H9 (cell line): ENCODE measurements at regions not wholly inside any gene's neighbourhood (a gene's known extent, or its start where the extent isn't known, plus 50 kb on each side); places are given as distances from the start of the nearest gene placed in this dataset.

Experiments
- DNase-seq: peaks from one replicate; pipeline ENCODE4 v3.0.0-alpha.2; 2017
- H2AFZ ChIP-seq: one replicate; pipeline ENCODE4 v1.6.1; 2013; ENCODE audit warnings: mild to moderate bottlenecking, low read length, control low read depth, moderate library complexity
- H2AK5ac ChIP-seq: 2 replicates; pipeline ENCODE4 v1.6.1; 2013; ENCODE audit warnings: low read length, control low read depth, mixed read lengths; ENCODE audit not compliant: insufficient read length
- H2BK120ac ChIP-seq: one replicate; pipeline ENCODE4 v1.6.1; 2013; ENCODE audit warnings: low read depth, mild to moderate bottlenecking, low read length, control low read depth, inconsistent platforms; ENCODE audit not compliant: poor library complexity, severe bottlenecking
- H2BK12ac ChIP-seq: 2 replicates; pipeline ENCODE4 v1.6.1; 2013; ENCODE audit warnings: low read length, control low read depth, mixed read lengths, low read depth; ENCODE audit not compliant: insufficient read length
- H2BK15ac ChIP-seq: 2 replicates; pipeline ENCODE4 v1.6.1; 2013; ENCODE audit warnings: low read depth, low read length, control low read depth
- H2BK20ac ChIP-seq: one replicate; pipeline ENCODE4 v1.6.1; 2013; ENCODE audit warnings: low read depth, mild to moderate bottlenecking, low read length, control low read depth, inconsistent platforms; ENCODE audit not compliant: poor library complexity, severe bottlenecking
- H2BK5ac ChIP-seq: 2 replicates; pipeline ENCODE4 v1.6.1; 2013; ENCODE audit warnings: low read length, control low read depth, mixed read lengths; ENCODE audit not compliant: insufficient read length
- H3K14ac ChIP-seq: 2 replicates; pipeline ENCODE4 v1.6.1; 2013; ENCODE audit warnings: low read length, control low read depth; ENCODE audit not compliant: insufficient read depth
- H3K18ac ChIP-seq: 2 replicates; pipeline ENCODE4 v1.6.1; 2013; ENCODE audit warnings: low read depth, mild to moderate bottlenecking, mixed read lengths, low read length, control low read depth; ENCODE audit not compliant: insufficient read length
- H3K23ac ChIP-seq: 2 replicates; pipeline ENCODE4 v1.6.1; 2013; ENCODE audit warnings: low read length, control low read depth, mixed read lengths, low read depth; ENCODE audit not compliant: insufficient read length
- H3K23me2 ChIP-seq: 2 replicates; pipeline ENCODE4 v1.6.1; 2013; ENCODE audit warnings: low read depth, mild to moderate bottlenecking, mixed read lengths, low read length, control low read depth; ENCODE audit not compliant: insufficient read length, poor library complexity, severe bottlenecking
- H3K27ac ChIP-seq: 2 replicates; pipeline ENCODE4 v1.5.1; 2013; ENCODE audit warnings: low read length, control low read depth, mixed read lengths, low read depth; ENCODE audit not compliant: insufficient read length
- H3K27me3 ChIP-seq: 2 replicates; pipeline ENCODE4 v1.6.1; 2013; ENCODE audit warnings: low read length, control low read depth, inconsistent platforms; ENCODE audit not compliant: insufficient read depth
- H3K4ac ChIP-seq: 2 replicates; pipeline ENCODE4 v1.6.1; 2013; ENCODE audit warnings: low read depth, mild to moderate bottlenecking, control low read depth, inconsistent platforms, low read length, moderate library complexity
- H3K4me1 ChIP-seq: 2 replicates; pipeline ENCODE4 v1.6.1; 2013; ENCODE audit warnings: low read length, control low read depth, inconsistent platforms; ENCODE audit not compliant: insufficient read depth
- H3K4me2 ChIP-seq: 2 replicates; pipeline ENCODE4 v1.6.1; 2013; ENCODE audit warnings: low read length, control low read depth, mixed read lengths; ENCODE audit not compliant: insufficient read length, insufficient read depth
- H3K56ac ChIP-seq: 2 replicates; pipeline ENCODE4 v1.6.1; 2013; ENCODE audit warnings: low read depth, mild to moderate bottlenecking, mixed read lengths, low read length, control low read depth; ENCODE audit not compliant: insufficient read length
- H3K79me1 ChIP-seq: 2 replicates; pipeline ENCODE4 v1.6.1; 2013; ENCODE audit warnings: low read depth, mild to moderate bottlenecking, moderate library complexity, low read length, control low read depth, inconsistent platforms; ENCODE audit not compliant: insufficient read depth, poor library complexity, severe bottlenecking
- H3K79me2 ChIP-seq: 2 replicates; pipeline ENCODE4 v1.6.1; 2013; ENCODE audit warnings: low read length, control low read depth, inconsistent platforms; ENCODE audit not compliant: insufficient read depth
- H3K9ac ChIP-seq: 2 replicates; pipeline ENCODE4 v1.6.1; 2013; ENCODE audit warnings: low read length, control low read depth, mixed read lengths; ENCODE audit not compliant: insufficient read length; ENCODE audit errors: extremely low read depth
- H3K9me3 ChIP-seq: one replicate; pipeline ENCODE4 v1.6.1; 2013; ENCODE audit warnings: low read depth, low read length, inconsistent platforms; ENCODE audit not compliant: control insufficient read depth
- H3T11ph ChIP-seq: one replicate; pipeline ENCODE4 v1.6.1; 2013; ENCODE audit warnings: mild to moderate bottlenecking, low read length, control low read depth, inconsistent platforms
- H4K20me1 ChIP-seq: one replicate; pipeline ENCODE4 v1.6.1; 2013; ENCODE audit not compliant: control insufficient read depth, insufficient read length, insufficient read depth
- H4K5ac ChIP-seq: 2 replicates; pipeline ENCODE4 v1.6.1; 2013; ENCODE audit warnings: low read depth, mild to moderate bottlenecking, mixed read lengths, low read length, control low read depth; ENCODE audit not compliant: insufficient read length
- H4K8ac ChIP-seq: replicated peaks from 2 replicates; pipeline ENCODE4 v1.6.1; 2013; ENCODE audit warnings: low read length, control low read depth, mixed read lengths, low read depth; ENCODE audit not compliant: insufficient read length
- H4K91ac ChIP-seq: 2 replicates; pipeline ENCODE4 v1.6.1; 2013; ENCODE audit warnings: low read depth, mild to moderate bottlenecking, moderate library complexity, mixed read lengths, low read length, control low read depth; ENCODE audit not compliant: insufficient read length
- H3K27ac Mint-ChIP-seq, 3 experiments: 2 replicates in 2 of 3; 3 replicates in 1 of 3; pipeline ENCODE4 v1.8.0; 2020 to 2021; ENCODE audit warnings: mixed read lengths in 3 of 3, mild to moderate bottlenecking in 1 of 3, moderate library complexity in 1 of 3
- H3K27me3 Mint-ChIP-seq: 2 replicates; pipeline ENCODE4 v1.8.0; 2021; ENCODE audit warnings: low read depth, mild to moderate bottlenecking, moderate library complexity, mixed read lengths
- H3K36me3 Mint-ChIP-seq, 3 experiments: 2 replicates in 2 of 3; 3 replicates in 1 of 3; pipeline ENCODE4 v1.8.0; 2020 to 2021; ENCODE audit warnings: low read depth in 3 of 3, mixed read lengths in 3 of 3; ENCODE audit not compliant: insufficient read depth in 1 of 3
- H3K4me1 Mint-ChIP-seq, 2 experiments: 2 replicates each; pipeline ENCODE4 v1.8.0; 2020; ENCODE audit warnings: mixed read lengths in 2 of 2
- H3K4me3 Mint-ChIP-seq, 2 experiments: 2 replicates in 1 of 2; 3 replicates in 1 of 2; pipeline ENCODE4 v1.8.0; 2020 to 2021; ENCODE audit warnings: mild to moderate bottlenecking in 2 of 2, mixed read lengths in 2 of 2, moderate library complexity in 1 of 2
- H3K9me3 Mint-ChIP-seq, 2 experiments: 2 replicates in 1 of 2; 3 replicates in 1 of 2; pipeline ENCODE4 v1.8.0; 2020; ENCODE audit warnings: mild to moderate bottlenecking in 2 of 2, mixed read lengths in 2 of 2, moderate library complexity in 1 of 2
- CTCF ChIP-seq: fragments of 200-600 bp; sonication (generic); conservative IDR thresholded peaks from 3 replicates; pipeline ENCODE4 v1.8.0; 2021; ENCODE audit warnings: antibody characterized with exemption, mild to moderate bottlenecking
- WGBS: extraction: QIAGEN DNeasy Blood & Tissue Kit; methylation state at CpG from one replicate; pipeline ENCODE4 v1.1.7; 2013; ENCODE audit warnings: missing lambda C conversion rate, low lambda C conversion rate, mixed read lengths; ENCODE audit not compliant: insufficient read length; ENCODE audit errors: extremely low coverage; 5-methylcytosine and 5-hydroxymethylcytosine counted together

- H2BK12ac ChIP-seq, result no peak overlapping the region
- no peak overlapping the region for H3T11ph ChIP-seq
- H3K9ac ChIP-seq, result no peak overlapping the region
- no peak for DNase-seq
- no peaks in the 10 kb centered on the region for H3K9me3 Mint-ChIP-seq
- H2BK20ac ChIP-seq, result no peak overlapping the region
- no peak overlapping the region for H2AFZ ChIP-seq
- no peak overlapping the region for H2AK5ac ChIP-seq
- H3K27me3 ChIP-seq, result no peaks in the 10 kb centered on the region
- H4K91ac ChIP-seq, result no peak overlapping the region
- no peaks in the 10 kb centered on the region for H3K9me3 ChIP-seq
- H3K36me3 Mint-ChIP-seq, result no peaks in the 10 kb centered on the region
- no peak for TF ChIP-seq CTCF
- no peak overlapping the region for H3K4me3 Mint-ChIP-seq
- no peak overlapping the region for H3K27ac ChIP-seq
- no peaks in the 10 kb centered on the region for H3K4me1 Mint-ChIP-seq
- H2BK5ac ChIP-seq, result no peak overlapping the region
- H2BK120ac ChIP-seq, result no peak overlapping the region
- no peak overlapping the region for H3K4ac ChIP-seq
- no peak overlapping the region for H3K27ac Mint-ChIP-seq
- H3K23ac ChIP-seq, result no peak overlapping the region
- no peak overlapping the region for H4K8ac ChIP-seq
- no peak overlapping the region for H3K14ac ChIP-seq
- H3K4me2 ChIP-seq, result no peak overlapping the region
- no peak overlapping the region for H2BK15ac ChIP-seq
- no peaks in the 10 kb centered on the region for H3K27me3 Mint-ChIP-seq
- no peaks in the 10 kb centered on the region for H4K20me1 ChIP-seq
- no peak overlapping the region for H4K5ac ChIP-seq
- no peaks in the 10 kb centered on the region for H3K23me2 ChIP-seq
- H3K79me2 ChIP-seq, result no peaks in the 10 kb centered on the region
- no peak overlapping the region for H3K18ac ChIP-seq
- no peak overlapping the region for H3K56ac ChIP-seq
- H3K4me1 ChIP-seq, result no peaks in the 10 kb centered on the region
- WGBS, result no CpG with 5 or more reads among the region's 1 CpG
- H3K79me1 ChIP-seq, result no peaks in the 10 kb centered on the region
These were observed 216.1 kb downstream of the ETAA1 start for GRCh38 chr2:67613227-67613626.
